Endothelial cell of umbilical vein (primary cell): ENCODE measurements at regions not wholly inside any gene's neighbourhood (a gene's known extent, or its start where the extent isn't known, plus 50 kb on each side); places are given as distances from the start of the nearest gene placed in this dataset.

Source experiments
- BruUV-seq: library from RNA; stranded (reverse); fragments of 400-500 nt; replicated peaks from 2 replicates; lab custom pipeline; 2021; lab: Mats Ljungman, UMichigan
- CTCF ChIA-PET: fragments of 300-600, 350-600 bp; sonication (Branson Sonifier 250); formaldehyde crosslinking; loops from one replicate; lab custom pipeline; 2021; ENCODE audit warnings: antibody characterized with exemption, inconsistent platforms; lab: Charles Lee
- POLR2A ChIA-PET: fragments of 300-600, 350-600 bp; sonication (Branson Sonifier 250); formaldehyde crosslinking; loops from one replicate; lab custom pipeline; 2021; ENCODE audit warnings: antibody characterized with exemption, inconsistent platforms; lab: Charles Lee
- DNase-seq: peaks from one replicate; pipeline ENCODE4 v3.0.0-alpha.2; 2011; ENCODE audit warnings: low read depth, low spot score
- FAIRE-seq: peaks from 2 replicates; lab custom pipeline; 2011; peaks lifted over from hg19 to GRCh38; lab: Jason Lieb, UNC
- H2AFZ ChIP-seq: 2 replicates; pipeline ENCODE4 v1.6.0; 2012; ENCODE audit warnings: low read depth, low read length, control low read depth, inconsistent platforms
- H3K27ac ChIP-seq: 2 replicates; pipeline ENCODE4 v1.5.1; 2011; ENCODE audit warnings: low read depth, mild to moderate bottlenecking, control low read depth, low read length, moderate library complexity; ENCODE audit not compliant: insufficient read depth
- H3K27me3 ChIP-seq, 2 experiments: 2 replicates each; pipeline versions ENCODE4 v1.6.0 to v1.6.1; 2011; ENCODE audit warnings: low read length in 2 of 2, mixed read lengths in 1 of 2; ENCODE audit not compliant: control insufficient read depth in 2 of 2, insufficient read depth in 2 of 2
- H3K36me3 ChIP-seq, 2 experiments: 2 replicates in 1 of 2; 3 replicates in 1 of 2; pipeline ENCODE4 v1.5.1; 2011; ENCODE audit warnings: low read length in 2 of 2, mild to moderate bottlenecking in 1 of 2, moderate library complexity in 1 of 2; ENCODE audit not compliant: control insufficient read depth in 2 of 2, insufficient read depth in 2 of 2; ENCODE audit errors: extremely low read depth in 1 of 2
- H3K4me1 ChIP-seq: 3 replicates; pipeline ENCODE4 v1.5.1; 2011; ENCODE audit warnings: mild to moderate bottlenecking, low read length; ENCODE audit not compliant: control insufficient read depth, insufficient read depth; ENCODE audit errors: extremely low read depth
- H3K4me2 ChIP-seq: 2 replicates; pipeline ENCODE4 v1.6.1; 2011; ENCODE audit warnings: low read length, control low read depth, mixed read lengths; ENCODE audit not compliant: insufficient read depth
- H3K4me3 ChIP-seq, 3 experiments: fragments of 200-600 bp in 1 of 3; sonication (generic), shearing (Covaris generic) in 1 of 3; replicated peaks in 1 of 3; 2 replicates each; pipeline ENCODE4 v1.5.1; 2011 to 2016; ENCODE audit warnings: control low read depth in 3 of 3, low read length in 3 of 3, mild to moderate bottlenecking in 2 of 3, inconsistent platforms in 1 of 3, low read depth in 1 of 3, moderate library complexity in 1 of 3; ENCODE audit not compliant: insufficient read depth in 1 of 3
- H3K79me2 ChIP-seq: 2 replicates; pipeline ENCODE4 v1.6.0; 2012; ENCODE audit warnings: low read length, inconsistent platforms; ENCODE audit not compliant: control insufficient read depth, insufficient read depth
- H3K9ac ChIP-seq: replicated peaks from 2 replicates; pipeline ENCODE3; 2011; ENCODE audit warnings: low read length, control low read depth; ENCODE audit not compliant: insufficient read depth; ENCODE audit errors: extremely low read depth
- H3K9me1 ChIP-seq: replicated peaks from 3 replicates; pipeline ENCODE4 v1.6.0; 2011; ENCODE audit warnings: mild to moderate bottlenecking, low read length; ENCODE audit not compliant: control insufficient read depth, insufficient read depth; ENCODE audit errors: extremely low read depth
- H3K9me3 ChIP-seq: replicated peaks from 2 replicates; pipeline ENCODE4 v1.5.1; 2012; ENCODE audit warnings: low read length, inconsistent platforms; ENCODE audit not compliant: control insufficient read depth, insufficient read depth
- H4K20me1 ChIP-seq: replicated peaks from 2 replicates; pipeline ENCODE3; 2011; ENCODE audit warnings: mild to moderate bottlenecking, low read length; ENCODE audit not compliant: control insufficient read depth, insufficient read depth; ENCODE audit errors: extremely low read depth
- CTCF ChIP-seq, 2 donors: IDR thresholded peaks; 1 replicate in 1 of 2; 2 replicates in 1 of 2; pipeline ENCODE4 v1.5.1; 2011; ENCODE audit warnings: low read length in 2 of 2, mild to moderate bottlenecking in 2 of 2, moderate library complexity in 2 of 2, control low read depth in 1 of 2, inconsistent platforms in 1 of 2, low read depth in 1 of 2; ENCODE audit not compliant: insufficient read depth in 1 of 2; ENCODE audit errors: extremely low read depth in 1 of 2
- EZH2 ChIP-seq: IDR thresholded peaks from 2 replicates; pipeline ENCODE4 v1.6.1; 2012; ENCODE audit warnings: borderline replicate concordance, low read depth, mild to moderate bottlenecking, moderate library complexity, low read length, inconsistent platforms; ENCODE audit not compliant: severe bottlenecking
- FOS ChIP-seq: IDR thresholded peaks from 2 replicates; pipeline ENCODE4 v1.6.1; 2011; ENCODE audit warnings: mild to moderate bottlenecking, low read length, moderate library complexity, borderline replicate concordance; ENCODE audit not compliant: insufficient read depth
- GATA2 ChIP-seq: IDR thresholded peaks from 2 replicates; pipeline ENCODE4 v1.7.0; 2011; ENCODE audit warnings: low read depth, mild to moderate bottlenecking, moderate library complexity, mixed read lengths, low read length; ENCODE audit not compliant: insufficient read length, insufficient read depth
- JUN ChIP-seq: IDR thresholded peaks from 2 replicates; pipeline ENCODE4 v1.6.1; 2011; ENCODE audit warnings: borderline replicate concordance, low read depth; ENCODE audit not compliant: insufficient read length, insufficient read depth
- MYC ChIP-seq: IDR thresholded peaks from one replicate; pipeline ENCODE4 v1.6.1; 2011; ENCODE audit warnings: mild to moderate bottlenecking, low read depth, low read length
- POLR2A ChIP-seq: IDR thresholded peaks from 2 replicates; pipeline ENCODE4 v1.6.1; 2012; ENCODE audit warnings: low read depth, mild to moderate bottlenecking, control low read depth, low read length
- POLR2AphosphoS5 ChIP-seq: IDR thresholded peaks from 2 replicates; pipeline ENCODE4 v1.6.1; 2012; ENCODE audit warnings: low read depth, mild to moderate bottlenecking, control low read depth, low read length, moderate library complexity; ENCODE audit not compliant: insufficient read depth
- dilution Hi-C: fragments of 300-500 bp; cut with MboI; formaldehyde crosslinking; loops from one replicate; pipeline ENCODE4 v1.15.0; 2019; ENCODE audit warnings: low sequenced_read_pairs; ENCODE audit not compliant: extremely low pct_ligation_motif_present
- intact Hi-C: fragments of 100-400 bp; cut with micrococcal nuclease; formaldehyde crosslinking; loops from one replicate; pipeline ENCODE4 v1.10.0; 2022
- TF ChIP-seq, protein P1 (sequence below): IDR thresholded peaks from 2 replicates; pipeline ENCODE4 v1.6.1; 2011; ENCODE audit not compliant: insufficient read depth, insufficient read length

GRCh38 chrX:16491461-16491860 lies 158.5 kb upstream of the S100G start:
- no peak for FAIRE-seq
- no peaks in the 10 kb centered on the region for H3K9me1 ChIP-seq

DNA sequence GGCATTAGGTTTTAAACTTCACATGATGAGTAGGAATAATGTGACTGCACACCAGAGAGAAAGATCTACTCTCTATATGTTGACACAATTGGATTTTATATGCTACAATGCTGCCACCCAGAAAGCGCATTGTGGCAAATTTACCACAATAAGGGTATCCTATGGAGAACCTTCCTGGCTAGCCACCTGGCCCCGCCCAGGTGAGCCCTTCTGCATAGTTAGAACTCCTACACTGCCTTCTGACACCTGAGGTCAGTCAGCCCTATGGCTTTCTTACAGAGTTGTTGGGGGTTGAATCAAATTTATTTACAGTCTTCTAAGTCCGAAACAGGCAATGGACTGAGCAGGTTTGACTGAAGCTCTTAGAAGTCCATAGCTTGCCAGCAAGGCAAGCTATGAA lies 153.8 kb upstream of the S100G start:
- Histone ChIP-seq H3K4me3 (no peak overlapping the region), H3K27me3 (peaks cover 0 to 3% of the 10 kb centered on the region in 2 experiments), H2AFZ (no peak overlapping the region), H3K4me1 (no peaks in the 10 kb centered on the region), H3K36me3 (no peaks in the 10 kb centered on the region), H3K79me2 (no peaks in the 10 kb centered on the region), H3K4me2 (no peak overlapping the region), H4K20me1 (no peaks in the 10 kb centered on the region), H3K9me3 (no peaks in the 10 kb centered on the region), H3K9ac (no peak overlapping the region), H3K9me1 (no peaks in the 10 kb centered on the region), H3K27ac (no peak overlapping the region)
- intact Hi-C loops, result no loop called here
- ChIA-PET POLR2A (no interaction called here), CTCF (no interaction called here)
- BruUV-seq, result no TSS peak
- TF ChIP-seq FOS (no peak), EZH2 (no peak), POLR2A (no peak), POLR2AphosphoS5 (no peak), CTCF (IDR thresholded peaks at IDR 0.05; ENCODE audit: extremely low read depth in 1 of 2, insufficient read depth in 1 of 2, low read depth in 1 of 2, low read length in 2 of 2) (no peak), MYC (no peak), GATA2 (no peak), JUN (no peak)
- TF ChIP-seq, protein P1, sequence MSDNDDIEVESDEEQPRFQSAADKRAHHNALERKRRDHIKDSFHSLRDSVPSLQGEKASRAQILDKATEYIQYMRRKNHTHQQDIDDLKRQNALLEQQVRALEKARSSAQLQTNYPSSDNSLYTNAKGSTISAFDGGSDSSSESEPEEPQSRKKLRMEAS, result no peak
- FAIRE-seq, result no peak
- DNase-seq, result no peak
- dilution Hi-C loops, result no loop called here

More at GRCh38 chrX:16491461-16491860, 158.5 kb upstream of the S100G start:
- Histone ChIP-seq H2AFZ (no peak overlapping the region), H3K4me1 (no peaks in the 10 kb centered on the region), H3K27me3 (peaks cover 0 to 3% of the 10 kb centered on the region in 2 experiments), H3K36me3 (no peaks in the 10 kb centered on the region), H3K4me3 (no peak overlapping the region), H4K20me1 (no peaks in the 10 kb centered on the region), H3K9ac (no peak overlapping the region), H3K9me3 (no peaks in the 10 kb centered on the region), H3K79me2 (no peaks in the 10 kb centered on the region), H3K4me2 (no peak overlapping the region), H3K27ac (no peak overlapping the region)
- intact Hi-C loops, result no loop called here
- dilution Hi-C loops, result no loop called here
- no peak for DNase-seq
- POLR2A ChIA-PET, result no interaction called here
- no peak for TF ChIP-seq EZH2
- CTCF ChIA-PET, result no interaction called here
- BruUV-seq, result no TSS peak
